HG02943 (cell line): ENCODE measurements at regions not wholly inside any gene's neighbourhood (a gene's known extent, or its start where the extent isn't known, plus 50 kb on each side); places are given as distances from the start of the nearest gene placed in this dataset.

Source experiments
- ATAC-seq: cut with Tn5 transposase; IDR thresholded peaks from one replicate; pipeline ENCODE4 v1.9.1; 2021; ENCODE audit warnings: mild to moderate bottlenecking, low read depth, moderate library complexity; ENCODE audit not compliant: unreplicated experiment

DNA sequence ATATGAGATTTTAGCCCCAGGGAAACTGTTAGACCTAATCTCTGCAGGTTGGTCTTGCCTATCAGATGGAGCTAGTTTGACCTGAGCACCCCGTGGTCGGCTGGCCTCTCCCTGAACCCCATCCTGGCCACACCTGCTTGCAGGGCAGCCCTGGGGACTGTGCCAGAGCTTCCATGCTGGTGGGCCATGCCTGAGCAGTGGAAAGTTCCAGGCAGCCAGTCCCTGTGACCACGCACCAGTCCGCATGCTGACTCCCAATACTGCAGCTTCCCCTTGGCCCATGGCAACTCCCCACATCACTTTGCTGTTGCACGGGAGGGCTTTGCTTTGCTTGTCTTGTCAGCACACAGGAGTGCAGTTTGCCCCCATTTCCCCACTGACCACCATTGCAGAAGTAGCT lies 427.8 kb upstream of the SEMA3D start:
- no peak for ATAC-seq

DNA sequence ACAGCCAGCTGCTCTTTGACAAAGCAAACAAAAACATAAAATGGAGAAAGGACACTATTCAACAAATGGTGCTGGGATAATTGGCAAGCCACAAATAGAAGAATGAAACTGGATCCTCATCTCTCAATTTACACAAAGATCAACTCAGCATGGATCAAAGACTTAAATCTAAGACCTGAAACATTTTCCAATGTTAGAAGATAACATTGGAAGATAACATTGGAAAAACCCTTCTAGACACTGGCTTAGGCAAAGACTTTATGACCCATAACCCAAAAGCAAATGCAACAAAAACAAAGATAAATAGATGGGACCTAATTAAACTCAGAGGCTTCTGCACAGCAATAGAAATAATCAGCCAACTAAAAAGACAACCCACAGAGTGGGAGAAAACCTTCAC lies 425.7 kb upstream of the SEMA3D start:
- no peak for ATAC-seq

DNA sequence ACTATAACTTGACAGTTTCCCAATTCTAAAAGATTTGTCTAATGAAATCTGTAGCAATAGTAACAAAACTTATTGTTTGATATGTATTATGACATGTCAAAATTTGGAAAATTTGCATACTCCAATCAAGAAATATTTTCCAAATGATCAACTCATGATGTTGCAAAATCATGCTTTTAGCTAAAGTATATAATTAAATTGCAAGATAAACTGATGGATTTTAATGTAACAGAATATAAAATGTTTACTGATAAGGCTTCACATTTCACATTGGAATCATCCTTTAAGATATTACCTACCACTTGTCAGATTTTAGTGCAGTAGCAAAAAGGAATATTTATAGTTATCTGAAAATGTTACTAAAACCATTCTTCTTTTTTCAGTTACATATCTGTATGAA lies 421.9 kb upstream of the SEMA3D start:
- no peak for ATAC-seq

DNA sequence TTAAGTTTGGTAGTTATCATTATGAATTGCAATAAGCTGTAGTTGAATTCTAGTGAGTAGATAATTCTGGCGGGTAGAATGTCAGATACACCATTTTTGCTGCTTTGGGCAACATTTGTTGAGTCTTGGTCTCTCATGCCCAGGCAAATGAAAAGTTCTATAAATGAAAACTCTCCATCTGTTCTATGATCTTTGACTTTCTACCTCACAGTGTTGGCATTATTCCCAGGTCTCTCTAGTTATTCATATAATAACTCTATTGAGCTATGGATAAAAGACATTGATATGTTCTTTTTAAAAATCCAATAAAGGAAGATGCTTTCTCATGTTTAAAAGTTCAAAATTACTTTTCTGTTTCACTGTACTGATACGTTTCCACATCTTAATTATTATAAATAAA lies 415.3 kb upstream of the SEMA3D start:
- no peak for ATAC-seq

DNA sequence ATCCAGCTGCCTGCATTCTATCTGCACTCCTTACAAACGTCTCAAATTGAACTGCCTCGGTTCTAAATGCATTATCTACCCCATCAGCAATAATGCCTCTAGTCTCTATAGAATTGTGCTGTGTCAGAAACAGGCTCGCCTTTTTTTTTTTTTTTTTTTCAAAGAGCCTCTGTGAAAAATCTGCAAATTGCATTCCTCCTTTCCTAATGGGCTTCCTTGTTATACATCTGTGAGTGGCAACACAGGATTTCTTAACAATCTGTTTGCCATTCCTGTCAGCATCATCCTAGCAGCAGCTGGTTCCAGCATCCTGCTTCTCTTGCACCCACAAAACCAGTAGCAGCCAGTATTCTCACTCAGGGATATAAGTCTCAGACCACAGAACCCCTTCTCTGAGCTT lies 413.5 kb upstream of the SEMA3D start:
- no peak for ATAC-seq

DNA sequence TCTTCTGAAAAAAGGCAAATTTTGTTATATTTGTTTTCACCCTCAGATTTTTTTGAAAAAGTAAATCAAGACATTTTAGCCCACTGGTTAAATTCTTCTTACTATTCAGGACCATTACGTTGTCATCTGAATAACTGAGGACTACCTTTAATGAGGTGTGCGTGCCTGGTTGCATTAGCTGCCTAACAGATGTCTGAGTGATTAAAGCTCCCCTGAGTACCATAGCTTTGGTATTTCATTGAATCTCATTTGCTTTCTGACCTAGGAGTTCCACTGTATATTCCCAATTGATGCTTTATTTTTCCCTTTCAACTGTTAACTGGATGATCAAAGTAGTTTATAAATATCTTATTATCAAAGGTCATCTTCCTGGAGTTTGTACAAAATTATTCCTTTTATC lies 410.0 kb upstream of the SEMA3D start:
- no peak for ATAC-seq

DNA sequence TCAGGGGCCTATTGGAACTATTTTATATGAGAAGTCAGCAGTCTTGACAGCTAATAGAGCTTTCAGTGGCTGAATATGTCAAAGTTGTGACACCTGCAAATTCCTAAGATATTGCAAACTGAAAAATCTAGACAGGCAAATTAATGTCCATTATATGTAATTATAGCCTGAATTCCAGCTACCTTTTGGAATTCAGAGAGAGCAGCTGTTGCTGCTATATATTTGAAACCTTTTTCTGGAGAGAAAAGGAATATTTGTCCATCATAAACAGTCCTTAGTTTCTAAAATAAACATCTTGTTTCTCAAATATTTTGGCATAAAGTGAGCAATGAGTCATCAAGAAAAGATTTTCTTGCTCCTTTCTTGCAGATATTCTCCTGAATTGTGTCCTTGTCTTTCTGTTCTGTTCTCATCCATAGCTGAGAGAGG lies 408.9 kb upstream of the SEMA3D start:
- no peak for ATAC-seq

DNA sequence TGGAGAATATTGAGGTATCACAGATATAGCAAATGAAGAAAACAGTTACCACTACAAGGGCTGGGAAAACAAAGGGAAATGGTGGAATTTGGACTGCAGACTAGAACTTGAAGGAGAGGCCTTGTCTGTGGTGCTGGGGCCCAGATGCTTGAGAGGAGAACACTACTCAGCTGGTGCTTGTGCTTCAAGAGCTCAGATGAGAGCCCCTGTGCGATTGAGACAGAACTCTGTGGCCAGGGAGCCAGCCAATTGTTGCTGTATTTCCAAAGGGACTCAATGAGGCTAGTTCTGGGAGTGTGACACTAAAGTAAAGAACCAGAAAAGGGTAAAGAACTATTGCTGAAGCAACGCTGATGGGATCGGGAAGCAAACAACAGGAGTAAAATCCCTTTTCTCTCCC lies 406.5 kb upstream of the SEMA3D start:
- no peak for ATAC-seq

DNA sequence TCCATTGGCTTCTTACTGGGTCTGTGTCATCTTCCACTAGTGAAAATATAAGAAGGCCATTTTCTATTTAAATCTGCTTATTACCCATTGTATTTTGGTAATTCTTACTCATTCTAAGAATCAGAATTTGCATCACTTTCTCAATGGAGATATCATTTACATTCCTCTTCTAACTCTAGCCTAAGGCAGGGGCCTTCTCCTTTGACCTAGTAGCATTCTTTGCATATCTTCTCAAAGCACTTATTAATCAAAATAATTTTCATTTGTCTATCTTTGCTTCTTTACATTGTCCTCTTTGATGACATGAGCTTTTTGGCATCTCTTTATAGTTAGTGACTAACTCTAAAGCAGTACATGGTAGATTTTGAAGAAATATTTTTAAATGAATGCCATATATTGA lies 400.9 kb upstream of the SEMA3D start:
- ATAC-seq: no peak

DNA sequence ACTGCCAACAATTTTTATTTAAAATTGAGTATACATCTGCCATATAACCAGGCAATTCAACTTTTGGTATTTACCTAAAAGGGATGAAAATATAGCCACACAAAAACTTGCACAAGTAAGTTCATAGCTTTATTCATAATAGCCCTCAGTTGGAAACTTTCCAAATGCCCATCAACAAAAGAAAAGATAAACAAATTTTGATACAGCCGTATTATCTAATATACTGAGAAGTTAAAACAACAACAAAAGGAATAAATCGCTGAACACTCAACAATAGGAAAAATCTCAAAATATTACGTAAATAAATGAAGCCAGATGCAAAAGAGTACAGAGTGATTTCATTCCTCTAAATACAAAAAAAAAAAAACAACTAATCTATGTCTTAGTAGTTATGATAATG lies 399.2 kb upstream of the SEMA3D start:
- ATAC-seq: no peak

DNA sequence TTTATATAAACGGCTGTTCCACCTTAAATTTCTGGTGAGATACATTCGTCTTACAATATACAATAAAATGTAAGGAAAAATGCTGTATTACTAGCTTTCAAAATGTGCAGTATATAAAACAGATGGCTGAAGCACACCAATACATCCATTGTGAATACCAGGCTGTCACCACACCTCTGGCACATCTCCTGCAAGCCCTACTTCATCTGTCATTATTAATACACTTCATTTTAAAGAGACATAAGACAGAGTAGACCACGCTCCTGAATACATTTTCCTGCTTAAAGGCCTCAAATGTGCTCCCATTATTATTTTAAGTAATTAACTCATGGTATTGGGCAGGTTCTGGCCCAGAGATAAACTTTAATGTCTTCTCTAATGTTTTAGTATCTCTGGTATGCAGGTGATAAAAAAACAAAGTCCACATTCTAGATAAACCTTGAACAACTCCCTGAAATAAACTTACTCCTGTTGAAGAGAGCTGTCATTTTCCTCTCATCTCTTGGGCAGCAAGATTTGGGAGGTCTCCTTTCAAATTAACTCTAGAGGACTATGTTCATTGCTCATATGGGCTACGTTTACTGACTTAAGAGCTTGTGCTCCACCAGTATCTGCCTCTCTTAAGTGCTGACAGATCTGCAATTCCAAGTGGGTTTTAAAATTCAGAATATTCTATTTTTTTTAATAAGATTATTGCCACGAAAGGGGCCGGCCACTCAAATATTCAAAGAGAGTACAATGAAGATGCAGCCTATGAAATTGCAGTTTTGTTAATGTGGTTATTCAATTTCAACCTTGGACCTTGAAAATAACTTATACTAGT lies 396.5 kb upstream of the SEMA3D start:
- no peak for ATAC-seq

DNA sequence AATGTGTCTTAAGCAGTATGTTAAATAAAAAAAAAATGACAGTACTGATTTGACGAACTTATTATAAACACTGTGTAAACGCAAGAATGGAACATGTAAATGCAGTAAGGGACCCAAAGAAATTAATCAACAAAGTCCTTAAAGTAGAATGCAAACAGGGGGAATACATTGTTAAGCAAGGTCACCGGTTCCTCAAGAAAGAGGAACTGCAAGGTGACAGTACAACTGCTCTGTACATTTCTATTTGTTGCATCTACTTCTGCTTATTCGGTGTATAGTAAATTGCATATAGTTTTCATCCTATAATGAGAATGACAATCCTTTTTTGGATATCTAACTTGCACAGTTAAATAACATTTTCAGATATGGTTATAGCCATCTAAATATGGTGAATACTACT lies 387.0 kb upstream of the SEMA3D start:
- ATAC-seq: no peak

DNA sequence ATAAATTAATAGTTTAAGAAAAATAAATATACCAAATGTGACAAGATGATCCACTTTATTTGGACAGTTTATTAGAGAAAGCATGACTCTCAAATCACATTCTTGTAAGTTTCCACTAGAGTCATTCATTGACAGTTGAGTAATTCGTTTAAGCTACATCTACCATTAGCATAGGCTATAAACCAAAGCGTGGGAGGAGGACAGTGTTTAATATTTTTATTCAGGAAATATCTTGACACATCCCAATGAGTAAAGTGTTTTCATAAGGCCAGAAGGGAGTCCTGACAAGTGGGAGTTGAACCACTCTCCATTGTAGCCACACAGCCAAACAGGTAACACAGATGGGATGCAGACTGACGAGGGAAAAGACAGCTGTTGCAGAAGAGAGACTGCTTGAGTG lies 386.5 kb upstream of the SEMA3D start:
- no peak for ATAC-seq

DNA sequence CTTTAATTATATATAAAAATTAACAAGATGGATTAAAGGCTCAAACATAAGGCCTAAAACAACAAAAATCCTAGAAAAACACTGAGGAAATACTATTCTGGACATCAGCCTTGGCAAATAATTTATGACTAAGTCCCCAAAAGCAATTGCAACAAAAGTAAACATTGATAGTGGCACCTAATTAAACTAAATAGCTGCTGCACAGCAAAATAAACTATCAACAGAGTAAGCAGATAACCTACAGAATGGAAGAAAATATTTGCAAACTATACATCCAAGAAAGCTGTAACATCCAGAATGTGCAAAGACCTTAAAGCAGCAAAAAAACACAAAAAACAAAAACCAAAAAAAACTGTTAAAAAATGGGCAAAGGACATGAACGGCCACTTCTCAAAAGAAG lies 384.0 kb upstream of the SEMA3D start:
- no peak for ATAC-seq

DNA sequence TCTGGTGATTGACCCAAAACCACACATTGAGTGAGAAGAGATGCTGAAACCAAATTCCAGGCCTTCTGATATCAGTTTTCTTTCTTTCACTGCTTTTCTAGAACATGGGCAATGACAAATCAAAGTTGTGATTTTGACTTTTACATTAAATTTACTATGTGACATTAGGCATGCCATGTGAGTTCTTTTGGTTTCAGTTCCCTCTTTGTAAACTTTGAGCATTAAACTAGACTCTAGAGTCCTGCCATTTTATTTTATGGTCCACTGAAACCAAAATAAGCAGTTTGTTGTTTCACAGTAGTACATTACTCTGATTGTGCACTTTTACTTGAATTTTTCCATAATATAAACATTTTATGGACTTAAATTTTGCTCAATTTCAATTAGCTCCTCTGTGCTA lies 381.1 kb upstream of the SEMA3D start:
- no peak for ATAC-seq

DNA sequence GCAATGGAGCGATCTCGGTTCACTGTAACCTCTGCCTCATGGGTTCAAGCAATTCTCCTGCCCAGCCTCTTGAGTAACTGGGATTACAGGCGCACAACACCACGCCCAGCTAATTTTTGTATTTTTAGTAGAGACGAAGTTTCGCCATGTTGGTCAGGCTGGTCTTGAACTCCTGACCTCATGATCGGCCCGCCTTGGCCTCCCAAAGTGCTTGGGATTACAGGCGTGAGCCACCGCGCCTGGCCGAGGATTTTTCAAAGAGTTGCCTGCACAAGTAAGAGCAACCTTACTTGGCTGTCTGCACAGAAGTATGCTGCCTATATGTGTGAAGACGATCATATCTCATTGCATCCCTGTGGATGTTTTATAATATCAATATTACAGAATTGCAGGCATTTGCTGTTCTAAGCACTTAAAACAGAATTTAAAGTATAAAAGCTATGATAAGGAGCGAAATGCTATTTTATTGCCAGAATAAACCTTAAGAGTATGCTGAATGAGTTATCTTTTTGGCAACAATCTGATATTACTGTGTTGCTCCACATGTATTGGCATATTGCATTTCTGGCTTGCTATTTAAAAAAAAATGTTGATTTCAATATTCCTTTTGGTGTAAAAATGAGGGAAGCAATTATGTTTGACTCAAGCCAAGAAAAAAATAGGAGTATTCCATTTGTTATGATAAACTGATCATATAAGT lies 379.4 kb upstream of the SEMA3D start:
- no peak for ATAC-seq

DNA sequence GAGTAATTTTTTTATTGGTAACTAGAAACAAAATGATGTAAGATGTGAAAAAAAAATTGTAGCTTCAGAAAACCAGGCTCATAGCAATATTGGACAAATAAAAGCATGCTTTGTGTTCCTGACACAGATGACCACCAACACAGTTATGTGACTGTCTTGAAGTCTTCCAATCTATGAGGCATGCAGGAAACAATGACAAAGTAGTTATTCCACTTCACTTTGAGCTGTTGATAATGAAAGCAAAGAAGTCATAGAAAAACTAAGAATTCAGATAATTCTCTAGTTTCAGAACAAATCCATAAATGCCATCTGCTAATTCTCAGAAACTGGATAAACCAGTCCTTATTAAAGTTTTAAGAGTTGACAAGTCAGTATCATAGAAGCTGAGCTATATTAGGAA lies 378.4 kb upstream of the SEMA3D start:
- ATAC-seq: no peak

DNA sequence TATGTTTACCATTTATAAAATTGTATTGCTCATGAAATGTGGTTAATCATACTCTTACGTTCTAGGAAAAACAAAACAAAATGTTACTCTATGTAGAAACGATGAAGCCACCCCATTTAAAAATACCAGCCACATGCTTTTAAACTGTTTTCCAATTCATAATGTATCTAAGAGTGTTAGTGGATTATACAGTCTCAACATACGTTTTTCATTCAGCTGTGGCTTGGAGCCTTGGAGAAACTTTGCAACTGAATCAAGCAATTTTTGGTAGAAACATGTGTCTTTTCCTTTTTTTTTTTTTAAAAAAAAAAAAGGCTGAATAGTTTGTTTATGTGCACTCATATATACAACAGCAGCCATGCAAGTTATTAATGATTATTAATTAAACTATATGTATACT lies 378.0 kb upstream of the SEMA3D start:
- ATAC-seq: no peak

DNA sequence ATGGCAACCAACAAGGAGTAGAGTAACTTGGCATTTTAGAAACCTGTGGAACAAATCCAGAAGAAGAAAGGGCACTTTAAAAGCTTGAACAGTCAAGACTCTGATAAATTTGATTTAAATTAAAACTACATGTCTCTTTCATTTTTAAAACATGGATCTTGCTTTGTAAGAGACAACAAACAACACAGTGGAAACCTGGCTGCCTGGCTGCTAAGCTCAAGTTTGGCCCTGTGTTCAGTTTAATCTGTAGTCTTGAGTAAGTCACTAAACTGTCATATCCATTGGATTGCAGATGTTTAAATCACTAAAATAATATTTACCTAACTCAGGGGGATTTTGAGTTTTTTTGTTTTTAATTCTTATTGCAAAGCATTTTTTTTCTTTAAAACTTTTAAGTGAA lies 374.9 kb upstream of the SEMA3D start:
- ATAC-seq: no peak

DNA sequence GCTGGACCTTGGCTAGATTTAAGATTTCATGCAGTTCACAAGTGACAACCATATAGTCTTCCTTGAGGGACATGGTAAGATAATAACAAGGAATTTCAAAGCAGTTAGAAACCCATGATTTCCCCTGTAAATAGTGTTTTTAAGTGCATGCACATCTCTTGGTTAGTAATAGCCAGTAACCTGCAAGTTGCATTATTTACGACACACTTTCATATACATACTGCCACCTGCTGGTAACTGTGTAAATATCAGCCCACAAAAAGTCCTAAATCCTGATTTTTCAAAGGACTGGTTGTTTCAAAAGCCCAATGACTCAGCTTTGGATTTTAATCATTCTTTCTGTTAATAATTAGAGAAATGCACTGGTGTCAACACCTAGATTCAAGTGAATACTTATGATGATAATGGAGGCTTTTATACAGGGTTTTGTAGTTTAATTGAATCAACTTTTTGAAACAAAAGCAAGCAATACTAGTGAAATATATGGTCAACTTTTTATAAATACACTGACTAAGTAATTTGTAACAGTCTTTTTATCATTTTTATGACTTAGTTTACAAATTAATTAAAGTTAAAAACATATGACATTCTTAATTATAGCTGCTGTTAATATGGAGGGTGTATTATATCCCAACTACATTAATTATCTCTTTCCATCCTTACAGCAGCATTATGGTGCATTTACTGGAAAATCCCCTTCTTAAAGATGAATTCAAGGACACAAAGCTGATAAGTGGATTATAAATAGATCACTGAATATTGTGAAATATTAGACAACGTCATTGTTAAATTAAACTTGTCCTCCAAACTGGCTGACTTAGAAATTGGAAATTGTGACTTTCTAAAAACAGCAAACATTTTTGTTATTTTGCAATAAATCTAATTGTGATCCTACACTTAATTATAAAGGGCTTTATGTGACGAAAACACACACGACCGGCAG lies 367.7 kb upstream of the SEMA3D start:
- no peak for ATAC-seq
